AG04450 (cell line): ENCODE measurements at regions not wholly inside any gene's neighbourhood (a gene's known extent, or its start where the extent isn't known, plus 50 kb on each side); places are given as distances from the start of the nearest gene placed in this dataset.

Source experiments
- CTCF ChIA-PET: fragments of 300-600, 350-600 bp; formaldehyde crosslinking; extraction: SDS; loops from one replicate; lab custom pipeline; 2022; ENCODE audit warnings: antibody characterized with exemption, inconsistent platforms; lab: Charles Lee
- POLR2A ChIA-PET: fragments of 350-600 bp; formaldehyde crosslinking; extraction: SDS; loops from one replicate; lab custom pipeline; 2021; ENCODE audit warnings: antibody characterized with exemption, inconsistent platforms; lab: Yijun Ruan, JAX
- DNase-seq: peaks from one replicate; pipeline ENCODE4 v3.0.0-alpha.2; 2011; ENCODE audit warnings: low read depth, low spot score
- H3K27ac ChIP-seq: one replicate; pipeline ENCODE4 v1.5.1; 2012; ENCODE audit warnings: low read depth, low read length, control low read depth
- H3K27me3 ChIP-seq: one replicate; pipeline ENCODE4 v1.6.0; 2012; ENCODE audit warnings: low read length; ENCODE audit not compliant: control insufficient read depth, insufficient read depth
- H3K4me3 ChIP-seq: 2 replicates; pipeline ENCODE4 v1.5.1; 2011; ENCODE audit warnings: mild to moderate bottlenecking, low read depth, low read length, control low read depth
- H3K9me3 ChIP-seq: 2 replicates; pipeline ENCODE4 v1.5.1; 2012; ENCODE audit warnings: low read length; ENCODE audit not compliant: control insufficient read depth, insufficient read depth
- CTCF ChIP-seq: IDR thresholded peaks from 2 replicates; pipeline ENCODE4 v1.5.1; 2011; ENCODE audit warnings: low read depth, low read length, control low read depth, inconsistent platforms

GRCh38 chr6:165774903-165775601 lies 112.0 kb upstream of the PDE10A start:
- Histone ChIP-seq H3K9me3 (no peaks in the 10 kb centered on the region; the same call in 1 of the 2 replicates), H3K27ac (no peak overlapping the region), H3K27me3 (no peaks in the 10 kb centered on the region), H3K4me3 (no peak overlapping the region)
- ChIA-PET CTCF (interaction anchor here (0.6 to 1.8 kb wide), 4 partner anchors 45 to 331 kb away, joined by 3 to 4 read pairs (median 3); no protein-coding TSS in a partner anchor), POLR2A (no interaction called here)
- no peak for TF ChIP-seq CTCF
- no peak for DNase-seq

GRCh38 chr6:165770397-165771082 lies 107.5 kb upstream of the PDE10A start:
- ChIA-PET POLR2A (no interaction called here), CTCF (no interaction called here)
- Histone ChIP-seq H3K4me3 (no peak overlapping the region), H3K27ac (no peak overlapping the region), H3K9me3 (no peaks in the 10 kb centered on the region; the same call in 1 of the 2 replicates), H3K27me3 (no peaks in the 10 kb centered on the region)
- TF ChIP-seq CTCF, result no peak
- DNase-seq, result no peak

GRCh38 chr6:165769884-165770283 lies 106.8 kb upstream of the PDE10A start:
- no peak for DNase-seq
- CTCF ChIA-PET, result no interaction called here
- no peak overlapping the region for H3K4me3 ChIP-seq
- no peaks in the 10 kb centered on the region for H3K27me3 ChIP-seq
- H3K9me3 ChIP-seq, result no peaks in the 10 kb centered on the region; the same call in 1 of the 2 replicates
- no peak overlapping the region for H3K27ac ChIP-seq
- POLR2A ChIA-PET, result no interaction called here
- TF ChIP-seq CTCF, result no peak

- no peaks in the 10 kb centered on the region; the same call in 1 of the 2 replicates for H3K9me3 ChIP-seq
- no peak overlapping the region for H3K4me3 ChIP-seq
- H3K27ac ChIP-seq, result no peak overlapping the region
- no peak for DNase-seq
- no peak for TF ChIP-seq CTCF
- ChIA-PET POLR2A (no interaction called here), CTCF (no interaction called here)
- no peaks in the 10 kb centered on the region for H3K27me3 ChIP-seq
Observed at GRCh38 chr6:165769401-165769800, 106.4 kb upstream of the PDE10A start.

GRCh38 chr6:165768961-165769360 lies 105.9 kb upstream of the PDE10A start:
- no peak overlapping the region for H3K27ac ChIP-seq
- H3K4me3 ChIP-seq, result no peak overlapping the region
- ChIA-PET POLR2A (no interaction called here), CTCF (no interaction called here)
- H3K9me3 ChIP-seq, result no peaks in the 10 kb centered on the region; the same call in 1 of the 2 replicates
- no peak for TF ChIP-seq CTCF
- no peaks in the 10 kb centered on the region for H3K27me3 ChIP-seq
- DNase-seq, result no peak
